ENCODE measurements at regions not wholly inside any gene's neighbourhood (a gene's known extent, or its start where the extent isn't known, plus 50 kb on each side); places are given as distances from the start of the nearest gene placed in this dataset.

GRCh38 chr12:96131230-96131788, 62.9 kb upstream of the ELK3 start:
- H3K9ac ChIP-seq (ENCODE audit: insufficient read depth, low read depth, low read length), result no peak overlapping the region
- ChIA-PET POLR2A (no interaction called here), CTCF (ENCODE audit: low intra/inter-chr PET ratio, low total read pairs) (no interaction called here)
- H4K20me1 ChIP-seq (ENCODE audit: insufficient read depth, low read length), result no peaks in the 10 kb centered on the region
- 10% methylated on average over 4 of the region's 5 CpGs for WGBS (ENCODE audit: low lambda C conversion rate)
- BruUV-seq (replicated peaks), result no TSS peak
- intact Hi-C loops (cut with micrococcal nuclease; ENCODE audit: unreplicated experiment) (no loop called here), in situ Hi-C loops (cut with HindIII; ENCODE audit: extremely low pct_ligation_motif_present, low pct_unique_long_range_greater_than_20kb) (no loop called here)
- no peaks in the 10 kb centered on the region for H3K79me2 ChIP-seq (ENCODE audit: insufficient read depth, low read length)
- FAIRE-seq (no peak), DNase-seq (ENCODE audit: low spot score) (no peak), ATAC-seq (no peak)
- no peaks in the 10 kb centered on the region for H3K9me3 ChIP-seq (ENCODE audit: low read length)
- 0 out of 2 replicates have a peak, but pooled peaks cover 5% of the 10 kb centered on the region for H3K4me1 ChIP-seq (ENCODE audit: insufficient read depth, low read length)
- peaks cover 0 to 11% of the 10 kb centered on the region in 2 experiments; a peak in 1 of 5 replicates for H3K27me3 ChIP-seq (ENCODE audit: control insufficient read depth in 1 of 2, insufficient read depth in 2 of 2, low read length in 2 of 2)
- H3K27ac ChIP-seq (ENCODE audit: extremely low read length, insufficient read depth, low read length), result no peak overlapping the region
- no peak overlapping the region for H2AFZ ChIP-seq (ENCODE audit: low read length)
- no peak overlapping the region; the same call in 1 of the 2 replicates for H3K4me2 ChIP-seq (ENCODE audit: low read depth, low read length)
- no peaks in the 10 kb centered on the region for H3K36me3 ChIP-seq (replicated peaks in 1 of 2; ENCODE audit: control insufficient read depth in 1 of 2, insufficient read depth in 2 of 2, low read length in 2 of 2)
- no peak overlapping the region for H3K4me3 ChIP-seq (replicated peaks in 1 of 3; ENCODE audit: insufficient read depth in 1 of 3, low read depth in 2 of 3, low read length in 3 of 3)
- TF ChIP-seq, protein P1, sequence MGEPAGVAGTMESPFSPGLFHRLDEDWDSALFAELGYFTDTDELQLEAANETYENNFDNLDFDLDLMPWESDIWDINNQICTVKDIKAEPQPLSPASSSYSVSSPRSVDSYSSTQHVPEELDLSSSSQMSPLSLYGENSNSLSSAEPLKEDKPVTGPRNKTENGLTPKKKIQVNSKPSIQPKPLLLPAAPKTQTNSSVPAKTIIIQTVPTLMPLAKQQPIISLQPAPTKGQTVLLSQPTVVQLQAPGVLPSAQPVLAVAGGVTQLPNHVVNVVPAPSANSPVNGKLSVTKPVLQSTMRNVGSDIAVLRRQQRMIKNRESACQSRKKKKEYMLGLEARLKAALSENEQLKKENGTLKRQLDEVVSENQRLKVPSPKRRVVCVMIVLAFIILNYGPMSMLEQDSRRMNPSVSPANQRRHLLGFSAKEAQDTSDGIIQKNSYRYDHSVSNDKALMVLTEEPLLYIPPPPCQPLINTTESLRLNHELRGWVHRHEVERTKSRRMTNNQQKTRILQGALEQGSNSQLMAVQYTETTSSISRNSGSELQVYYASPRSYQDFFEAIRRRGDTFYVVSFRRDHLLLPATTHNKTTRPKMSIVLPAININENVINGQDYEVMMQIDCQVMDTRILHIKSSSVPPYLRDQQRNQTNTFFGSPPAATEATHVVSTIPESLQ (CRISPR knock-in tag; conservative IDR thresholded peaks at IDR 0.05), result no peak
- no peak for TF ChIP-seq NFIC (IDR thresholded peaks at IDR 0.05; ENCODE audit: low read length)
- no peak for TF ChIP-seq RFXAP (CRISPR knock-in tag; IDR thresholded peaks at IDR 0.05; ENCODE audit: borderline replicate concordance)
- no peak for TF ChIP-seq GMEB2 (CRISPR knock-in tag; IDR thresholded peaks at IDR 0.05; ENCODE audit: low read depth)
- no peak for TF ChIP-seq ZSCAN22 (CRISPR knock-in tag; IDR thresholded peaks at IDR 0.05)
- no peak for TF ChIP-seq ZNF720 (CRISPR knock-in tag; IDR thresholded peaks at IDR 0.05)
- TF ChIP-seq PLRG1 (conservative IDR thresholded peaks at IDR 0.05), result no peak
- no peak for TF ChIP-seq ZNF607 (CRISPR knock-in tag; IDR thresholded peaks at IDR 0.05; ENCODE audit: borderline replicate concordance)
- TF ChIP-seq, protein P2, sequence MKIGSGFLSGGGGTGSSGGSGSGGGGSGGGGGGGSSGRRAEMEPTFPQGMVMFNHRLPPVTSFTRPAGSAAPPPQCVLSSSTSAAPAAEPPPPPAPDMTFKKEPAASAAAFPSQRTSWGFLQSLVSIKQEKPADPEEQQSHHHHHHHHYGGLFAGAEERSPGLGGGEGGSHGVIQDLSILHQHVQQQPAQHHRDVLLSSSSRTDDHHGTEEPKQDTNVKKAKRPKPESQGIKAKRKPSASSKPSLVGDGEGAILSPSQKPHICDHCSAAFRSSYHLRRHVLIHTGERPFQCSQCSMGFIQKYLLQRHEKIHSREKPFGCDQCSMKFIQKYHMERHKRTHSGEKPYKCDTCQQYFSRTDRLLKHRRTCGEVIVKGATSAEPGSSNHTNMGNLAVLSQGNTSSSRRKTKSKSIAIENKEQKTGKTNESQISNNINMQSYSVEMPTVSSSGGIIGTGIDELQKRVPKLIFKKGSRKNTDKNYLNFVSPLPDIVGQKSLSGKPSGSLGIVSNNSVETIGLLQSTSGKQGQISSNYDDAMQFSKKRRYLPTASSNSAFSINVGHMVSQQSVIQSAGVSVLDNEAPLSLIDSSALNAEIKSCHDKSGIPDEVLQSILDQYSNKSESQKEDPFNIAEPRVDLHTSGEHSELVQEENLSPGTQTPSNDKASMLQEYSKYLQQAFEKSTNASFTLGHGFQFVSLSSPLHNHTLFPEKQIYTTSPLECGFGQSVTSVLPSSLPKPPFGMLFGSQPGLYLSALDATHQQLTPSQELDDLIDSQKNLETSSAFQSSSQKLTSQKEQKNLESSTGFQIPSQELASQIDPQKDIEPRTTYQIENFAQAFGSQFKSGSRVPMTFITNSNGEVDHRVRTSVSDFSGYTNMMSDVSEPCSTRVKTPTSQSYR (CRISPR knock-in tag; IDR thresholded peaks at IDR 0.05; ENCODE audit: borderline replicate concordance), result no peak
- no peak for TF ChIP-seq NFIB (CRISPR knock-in tag; IDR thresholded peaks at IDR 0.05; ENCODE audit: borderline replicate concordance)
- TF ChIP-seq BCLAF1 (IDR thresholded peaks at IDR 0.05), result no peak
- no peak for TF ChIP-seq CHD4 (IDR thresholded peaks at IDR 0.05; ENCODE audit: borderline replicate concordance, low read length)
- no peak for TF ChIP-seq ZFP41 (CRISPR knock-in tag; IDR thresholded peaks at IDR 0.05; ENCODE audit: borderline replicate concordance)
- no peak for TF ChIP-seq ZFAT (CRISPR knock-in tag; conservative IDR thresholded peaks at IDR 0.05)

Measured in HepG2 (cell line).